H1 (cell line): ENCODE measurements at regions not wholly inside any gene's neighbourhood (a gene's known extent, or its start where the extent isn't known, plus 50 kb on each side); places are given as distances from the start of the nearest gene placed in this dataset.

Experiments
- CTCF ChIA-PET: fragments of 300-600 bp; sonication (Branson Sonifier 250); formaldehyde crosslinking; loops from one replicate; lab custom pipeline; 2021; ENCODE audit not compliant: partially characterized antibody; lab: Charles Lee
- POLR2A ChIA-PET: fragments of 300-600 bp; sonication (Branson Sonifier 250); formaldehyde crosslinking; loops from one replicate; lab custom pipeline; 2021; ENCODE audit warnings: inconsistent platforms; ENCODE audit not compliant: partially characterized antibody; lab: Charles Lee
- DNase-seq, 2 experiments: peaks; one replicate each; pipeline versions ENCODE4 v3.0.0 to v3.0.0-alpha.2; 2010 to 2022; ENCODE audit warnings: low spot score in 2 of 2, low read depth in 1 of 2, mixed read lengths in 1 of 2
- FAIRE-seq: peaks from 2 replicates; lab custom pipeline; 2011; peaks lifted over from hg19 to GRCh38; lab: Jason Lieb, UNC
- H2AFZ ChIP-seq: 2 replicates; pipeline ENCODE4 v1.8.1; 2012; ENCODE audit warnings: low read length, inconsistent platforms
- H2AK5ac ChIP-seq: 2 replicates; pipeline ENCODE4 v1.6.1; 2013; ENCODE audit warnings: low read depth, low read length
- H2BK120ac ChIP-seq: replicated peaks from 2 replicates; pipeline ENCODE3; 2013; ENCODE audit warnings: low read depth, low read length, inconsistent platforms
- H2BK12ac ChIP-seq: 2 replicates; pipeline ENCODE4 v1.6.1; 2013; ENCODE audit warnings: low read depth, low read length
- H2BK15ac ChIP-seq: 2 replicates; pipeline ENCODE4 v1.6.1; 2013; ENCODE audit warnings: low read length
- H2BK20ac ChIP-seq: 2 replicates; pipeline ENCODE4 v1.6.1; 2013; ENCODE audit warnings: low read length
- H2BK5ac ChIP-seq: 2 replicates; pipeline ENCODE4 v1.6.1; 2013; ENCODE audit warnings: low read depth, low read length
- H3K14ac ChIP-seq: 2 replicates; pipeline ENCODE4 v1.6.1; 2013; ENCODE audit warnings: inconsistent platforms; ENCODE audit not compliant: insufficient read length
- H3K18ac ChIP-seq: 2 replicates; pipeline ENCODE4 v1.6.1; 2013; ENCODE audit warnings: low read length; ENCODE audit errors: extremely low read depth
- H3K23ac ChIP-seq: 2 replicates; pipeline ENCODE4 v1.6.1; 2013; ENCODE audit warnings: inconsistent platforms; ENCODE audit not compliant: insufficient read length
- H3K23me2 ChIP-seq: 2 replicates; pipeline ENCODE4 v1.6.1; 2013; ENCODE audit warnings: low read depth, low read length
- H3K27ac ChIP-seq: 2 replicates; pipeline ENCODE4 v1.6.1; 2011; ENCODE audit warnings: low read depth, low read length, inconsistent platforms
- H3K27me3 ChIP-seq, 4 experiments: replicated peaks in 1 of 4; 1 replicate in 1 of 4; 2 replicates in 3 of 4; pipeline versions ENCODE4 v1.6.1 to v1.8.1; 2011 to 2013; ENCODE audit warnings: low read length in 3 of 4, mild to moderate bottlenecking in 3 of 4, inconsistent platforms in 2 of 4, mixed read lengths in 2 of 4, moderate library complexity in 1 of 4; ENCODE audit not compliant: control insufficient read depth in 3 of 4, insufficient read depth in 3 of 4; ENCODE audit errors: extremely low read depth in 1 of 4
- H3K36me3 ChIP-seq, 4 experiments: 2 replicates each; pipeline versions ENCODE4 v1.6.1 to v1.8.1; 2011 to 2013; ENCODE audit warnings: mild to moderate bottlenecking in 4 of 4, low read length in 3 of 4, moderate library complexity in 2 of 4, control low read depth in 1 of 4, inconsistent platforms in 1 of 4; ENCODE audit not compliant: insufficient read depth in 4 of 4, control insufficient read depth in 2 of 4
- H3K4ac ChIP-seq: replicated peaks from 2 replicates; pipeline ENCODE3; 2013; ENCODE audit warnings: low read length, low read depth, mixed read lengths, inconsistent platforms; ENCODE audit not compliant: insufficient read length
- H3K4me1 ChIP-seq, 4 experiments: replicated peaks in 1 of 4; 1 replicate in 1 of 4; 2 replicates in 3 of 4; pipeline versions ENCODE4 v1.6.1 to v1.8.1; 2011 to 2013; ENCODE audit warnings: low read length in 3 of 4, inconsistent platforms in 2 of 4, mixed read lengths in 1 of 4; ENCODE audit not compliant: insufficient read depth in 4 of 4, control insufficient read depth in 3 of 4
- H3K4me2 ChIP-seq, 2 experiments: 2 replicates each; pipeline versions ENCODE4 v1.6.1 to v1.8.1; 2011 to 2013; ENCODE audit warnings: low read depth in 2 of 2, low read length in 2 of 2, control low read depth in 1 of 2, inconsistent platforms in 1 of 2, mild to moderate bottlenecking in 1 of 2; ENCODE audit not compliant: insufficient read depth in 1 of 2
- H3K4me3 ChIP-seq, 4 experiments: fragments of 200-600, 300-600 bp in 1 of 4; sonication (generic), shearing (Covaris generic), sonication (Bioruptor Twin) in 1 of 4; 2 replicates each; pipeline versions ENCODE4 v1.5.1 to v1.8.1; 2011 to 2016; ENCODE audit warnings: low read length in 4 of 4, low read depth in 3 of 4, control low read depth in 2 of 4, inconsistent platforms in 2 of 4, mild to moderate bottlenecking in 2 of 4, mixed read lengths in 1 of 4, moderate library complexity in 1 of 4; ENCODE audit not compliant: insufficient read depth in 2 of 4; ENCODE audit errors: extremely low read depth in 1 of 4
- H3K56ac ChIP-seq: replicated peaks from 2 replicates; pipeline ENCODE3; 2013; ENCODE audit warnings: low read depth, mild to moderate bottlenecking, mixed read lengths, low read length, inconsistent platforms; ENCODE audit not compliant: insufficient read length
- H3K79me1 ChIP-seq: 2 replicates; pipeline ENCODE4 v1.6.1; 2013; ENCODE audit warnings: low read depth, low read length, control low read depth
- H3K79me2 ChIP-seq, 2 experiments: 2 replicates each; pipeline versions ENCODE4 v1.6.1 to v1.8.1; 2012 to 2013; ENCODE audit warnings: low read length in 2 of 2, mild to moderate bottlenecking in 2 of 2, inconsistent platforms in 1 of 2; ENCODE audit not compliant: insufficient read depth in 2 of 2, control insufficient read depth in 1 of 2
- H3K9ac ChIP-seq, 4 experiments: replicated peaks in 1 of 4; 1 replicate in 1 of 4; 2 replicates in 3 of 4; pipeline versions ENCODE4 v1.6.1 to v1.8.1; 2011 to 2013; ENCODE audit warnings: low read depth in 3 of 4, low read length in 3 of 4, control low read depth in 2 of 4, mild to moderate bottlenecking in 2 of 4, moderate library complexity in 2 of 4, inconsistent platforms in 1 of 4; ENCODE audit errors: extremely low read depth in 1 of 4
- H3K9me3 ChIP-seq, 2 experiments: 2 replicates each; pipeline versions ENCODE4 v1.6.1 to v1.8.1; 2012 to 2013; ENCODE audit warnings: mild to moderate bottlenecking in 2 of 2, moderate library complexity in 2 of 2, control low read depth in 1 of 2, inconsistent platforms in 1 of 2, low read depth in 1 of 2, low read length in 1 of 2, mixed read lengths in 1 of 2; ENCODE audit not compliant: insufficient read depth in 2 of 2
- H4K20me1 ChIP-seq, 2 experiments: replicated peaks in 1 of 2; 2 replicates each; pipeline versions ENCODE3 to v1.8.1; 2011 to 2013; ENCODE audit warnings: inconsistent platforms in 2 of 2, low read length in 2 of 2, mild to moderate bottlenecking in 1 of 2; ENCODE audit not compliant: insufficient read depth in 2 of 2, control insufficient read depth in 1 of 2
- H4K5ac ChIP-seq: 2 replicates; pipeline ENCODE4 v1.6.1; 2013; ENCODE audit warnings: low read length, low read depth, mixed read lengths, inconsistent platforms; ENCODE audit not compliant: insufficient read length
- H4K8ac ChIP-seq: 2 replicates; pipeline ENCODE4 v1.8.0; 2013; ENCODE audit warnings: mild to moderate bottlenecking, moderate library complexity, low read length, inconsistent platforms; ENCODE audit not compliant: insufficient read depth; ENCODE audit errors: extremely low read depth
- H4K91ac ChIP-seq: replicated peaks from 2 replicates; pipeline ENCODE3; 2013; ENCODE audit warnings: low read length, mixed read lengths, inconsistent platforms; ENCODE audit not compliant: insufficient read length
- BACH1 ChIP-seq: IDR thresholded peaks from 2 replicates; pipeline ENCODE4 v1.6.1; 2012; ENCODE audit warnings: low read length, improper control_type of control experiment
- BCL11A ChIP-seq, 2 experiments: IDR thresholded peaks; one replicate each; pipeline ENCODE4 v1.6.1; 2011; ENCODE audit warnings: low read depth in 2 of 2, low read length in 2 of 2, mild to moderate bottlenecking in 2 of 2
- MAFK ChIP-seq: IDR thresholded peaks from 2 replicates; pipeline ENCODE4 v1.6.1; 2012; ENCODE audit warnings: low read depth, mild to moderate bottlenecking, improper control_type of control experiment, low read length
- RAD21 ChIP-seq, 2 experiments: IDR thresholded peaks in 1 of 2; conservative IDR thresholded peaks in 1 of 2; 2 replicates each; pipeline ENCODE4 v1.6.1; 2011; ENCODE audit warnings: low read depth in 2 of 2, low read length in 2 of 2, improper control_type of control experiment in 1 of 2, inconsistent platforms in 1 of 2, mild to moderate bottlenecking in 1 of 2, moderate library complexity in 1 of 2
- ZNF274 ChIP-seq: IDR thresholded peaks from 2 replicates; pipeline ENCODE4 v1.7.0; 2012; ENCODE audit warnings: low read length, borderline replicate concordance; ENCODE audit errors: extremely low read depth
- WGBS, 2 experiments: shearing (Covaris generic) in 1 of 2; methylation state at CpG; one replicate each; pipeline versions ENCODE4 v1.1.6 to v1.1.7; 2013 to 2015; ENCODE audit warnings: low lambda C conversion rate in 2 of 2, mixed read lengths in 2 of 2, inconsistent platforms in 1 of 2, low coverage in 1 of 2, missing lambda C conversion rate in 1 of 2; ENCODE audit not compliant: insufficient replicate concordance in 2 of 2, insufficient coverage in 1 of 2, insufficient read length in 1 of 2; ENCODE audit errors: extremely low coverage in 1 of 2, missing lambda C conversion rate in 1 of 2; 5-methylcytosine and 5-hydroxymethylcytosine counted together
- TF ChIP-seq, protein P1 (sequence below): IDR thresholded peaks from 2 replicates; pipeline ENCODE4 v1.6.1; 2012; ENCODE audit warnings: inconsistent platforms

DNA sequence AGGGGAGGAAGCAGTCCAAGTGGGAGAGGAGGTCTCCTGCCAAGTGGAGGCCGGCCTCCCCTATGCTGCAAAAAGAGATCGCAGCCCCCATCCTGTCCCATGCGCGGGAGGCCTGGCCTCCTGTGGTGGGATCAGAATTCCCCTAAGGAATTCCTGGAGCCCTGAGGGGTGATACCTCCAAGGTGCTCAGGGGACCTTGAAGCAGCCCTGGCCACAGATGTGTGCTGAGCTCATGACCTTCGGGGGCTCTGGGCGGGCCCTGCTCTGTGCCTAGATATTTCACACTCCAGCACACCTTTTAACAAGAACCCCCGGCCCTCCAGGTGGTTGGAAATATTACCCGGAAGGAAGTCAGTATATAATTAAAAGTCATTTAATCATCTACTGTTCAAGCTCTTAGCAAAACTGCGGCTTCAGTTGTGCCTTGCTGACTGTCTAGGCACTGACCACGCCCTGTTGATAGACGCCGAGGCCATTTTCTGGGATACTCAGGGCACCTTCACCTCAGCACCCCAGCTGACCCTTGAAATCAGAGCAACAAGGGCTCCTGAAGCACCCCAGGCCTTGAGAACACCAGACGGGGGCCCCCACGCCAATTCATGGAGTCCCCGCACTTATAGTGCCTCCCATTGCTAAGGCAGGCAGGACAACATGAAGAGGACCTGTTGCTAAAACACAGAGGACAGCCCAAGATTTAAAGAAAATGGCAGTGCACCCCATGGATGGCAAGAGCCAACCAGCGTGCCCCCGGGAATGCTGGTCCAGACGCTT, 119.1 kb downstream of the NDUFA10 start:
- Histone ChIP-seq H3K27me3 (no peaks in the 10 kb centered on the region), H3K27ac (no peak overlapping the region), H2BK120ac (no peak overlapping the region), H3K4me3 (no peak overlapping the region), H2AFZ (no peak overlapping the region), H4K8ac (no peak overlapping the region), H3K23ac (no peak overlapping the region), H4K5ac (no peak overlapping the region), H3K79me2 (no peaks in the 10 kb centered on the region), H3K79me1 (no peaks in the 10 kb centered on the region), H2BK20ac (no peak overlapping the region), H3K4me2 (no peak overlapping the region), H3K56ac (no peak overlapping the region), H2AK5ac (no peak overlapping the region), H3K4ac (no peak overlapping the region), H3K14ac (no peak overlapping the region), H2BK15ac (no peak overlapping the region), H3K9me3 (no peaks in the 10 kb centered on the region), H3K23me2 (no peaks in the 10 kb centered on the region), H2BK12ac (no peak overlapping the region), H3K36me3 (no peaks in the 10 kb centered on the region), H4K20me1 (peaks cover 0 to 1% of the 10 kb centered on the region in 2 experiments), H3K18ac (no peak overlapping the region), H3K4me1 (peaks cover 7 to 18% (median 9%) of the 10 kb centered on the region in 4 experiments), H4K91ac (no peak overlapping the region), H2BK5ac (no peak overlapping the region), H3K9ac (no peak overlapping the region)
- DNase-seq: no peak
- CTCF ChIA-PET: no interaction called here
- FAIRE-seq: no peak
- POLR2A ChIA-PET: no interaction called here
- 84% methylated on average over 14 of the region's 18 CpGs; no CpG with 5 or more reads in 1 of the 2 experiments for whole genome bisulfite sequencing, 2 experiments
- TF ChIP-seq RAD21 (IDR thresholded peaks at IDR 0.05 in 1 of 2, conservative IDR thresholded peaks at IDR 0.05 in 1 of 2; ENCODE audit: low read depth in 2 of 2, low read length in 2 of 2) (no peak), BCL11A (IDR thresholded peaks at IDR 0.05; ENCODE audit: low read depth in 2 of 2, low read length in 2 of 2) (no peak), MAFK (no peak), ZNF274 (no peak), BACH1 (no peak)
- TF ChIP-seq, protein P1, sequence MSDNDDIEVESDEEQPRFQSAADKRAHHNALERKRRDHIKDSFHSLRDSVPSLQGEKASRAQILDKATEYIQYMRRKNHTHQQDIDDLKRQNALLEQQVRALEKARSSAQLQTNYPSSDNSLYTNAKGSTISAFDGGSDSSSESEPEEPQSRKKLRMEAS: no peak
